Ishikawa (cell line): ENCODE measurements at regions not wholly inside any gene's neighbourhood (a gene's known extent, or its start where the extent isn't known, plus 50 kb on each side); places are given as distances from the start of the nearest gene placed in this dataset.

Source experiments
- CREB1 ChIP-seq: IDR thresholded peaks from 2 replicates; pipeline ENCODE4 v1.6.1; 2012; ENCODE audit warnings: low read depth
- EGR1 ChIP-seq: IDR thresholded peaks from 2 replicates; pipeline ENCODE4 v1.6.1; 2012
- EP300 ChIP-seq: IDR thresholded peaks from 2 replicates; pipeline ENCODE4 v1.6.1; 2012; ENCODE audit warnings: borderline replicate concordance
- FOXM1 ChIP-seq: IDR thresholded peaks from 2 replicates; pipeline ENCODE4 v1.6.1; 2012; ENCODE audit warnings: low read depth, borderline replicate concordance
- MAX ChIP-seq: IDR thresholded peaks from 2 replicates; pipeline ENCODE4 v1.6.1; 2012
- NFIC ChIP-seq: IDR thresholded peaks from 2 replicates; pipeline ENCODE4 v1.6.1; 2012
- RAD21 ChIP-seq: IDR thresholded peaks from 2 replicates; pipeline ENCODE4 v1.6.1; 2012; ENCODE audit warnings: low read depth
- REST ChIP-seq: IDR thresholded peaks from 2 replicates; pipeline ENCODE4 v1.6.1; 2012; ENCODE audit warnings: low read depth, mild to moderate bottlenecking
- TAF1 ChIP-seq: IDR thresholded peaks from 2 replicates; pipeline ENCODE4 v1.6.1; 2012; ENCODE audit warnings: low read depth, mild to moderate bottlenecking
- YY1 ChIP-seq: IDR thresholded peaks from 2 replicates; pipeline ENCODE4 v1.6.1; 2012; ENCODE audit warnings: low read depth
- ZBTB7A ChIP-seq: IDR thresholded peaks from 2 replicates; pipeline ENCODE4 v1.6.1; 2012; ENCODE audit warnings: low read depth

- TF ChIP-seq REST (no peak), FOXM1 (no peak), EP300 (no peak), YY1 (no peak), ZBTB7A (no peak), TAF1 (no peak), EGR1 (no peak), MAX (no peak), RAD21 (no peak), NFIC (no peak), CREB1 (no peak)
Measured at GRCh38 chr19:30267332-30267731, 104.9 kb upstream of the ZNF536 start.
